ENCODE measurements at regions not wholly inside any gene's neighbourhood (a gene's known extent, or its start where the extent isn't known, plus 50 kb on each side); places are given as distances from the start of the nearest gene placed in this dataset.
"Not testable (repeated sequence)": the region's sequence is repeated elsewhere in the genome, so short reads cannot be mapped to it uniquely, and the experiment has no call there.

DNA sequence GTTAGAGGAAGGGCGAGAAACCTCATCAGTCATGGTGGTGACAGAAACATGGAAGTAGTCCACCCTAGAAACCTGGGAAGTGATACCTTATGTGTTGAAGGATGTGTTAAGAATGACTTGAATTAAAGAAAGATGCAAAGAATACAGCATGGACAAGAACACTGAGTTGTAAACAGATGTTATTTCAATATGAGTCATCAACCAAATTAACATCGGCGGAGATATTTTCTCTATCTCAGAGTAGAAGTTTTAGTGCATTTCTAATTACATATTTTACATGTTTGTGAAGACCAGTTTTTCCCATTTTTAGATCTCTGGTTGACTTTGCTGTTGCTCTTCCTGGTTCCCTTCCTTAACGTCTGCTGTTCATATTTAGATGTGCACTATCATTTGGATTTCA, 268.8 kb upstream of the TBL1XR1 start:
- no peak for ATAC-seq
- TF ChIP-seq ZNF70 (CRISPR knock-in tag; IDR thresholded peaks at IDR 0.05) (no peak), ISL1 (CRISPR knock-in tag; IDR thresholded peaks at IDR 0.05) (no peak), TOX (CRISPR knock-in tag; IDR thresholded peaks at IDR 0.05; ENCODE audit: borderline replicate concordance) (no peak), BACH2 (CRISPR knock-in tag; IDR thresholded peaks at IDR 0.05; ENCODE audit: borderline replicate concordance) (no peak)
- TF ChIP-seq, protein P1, sequence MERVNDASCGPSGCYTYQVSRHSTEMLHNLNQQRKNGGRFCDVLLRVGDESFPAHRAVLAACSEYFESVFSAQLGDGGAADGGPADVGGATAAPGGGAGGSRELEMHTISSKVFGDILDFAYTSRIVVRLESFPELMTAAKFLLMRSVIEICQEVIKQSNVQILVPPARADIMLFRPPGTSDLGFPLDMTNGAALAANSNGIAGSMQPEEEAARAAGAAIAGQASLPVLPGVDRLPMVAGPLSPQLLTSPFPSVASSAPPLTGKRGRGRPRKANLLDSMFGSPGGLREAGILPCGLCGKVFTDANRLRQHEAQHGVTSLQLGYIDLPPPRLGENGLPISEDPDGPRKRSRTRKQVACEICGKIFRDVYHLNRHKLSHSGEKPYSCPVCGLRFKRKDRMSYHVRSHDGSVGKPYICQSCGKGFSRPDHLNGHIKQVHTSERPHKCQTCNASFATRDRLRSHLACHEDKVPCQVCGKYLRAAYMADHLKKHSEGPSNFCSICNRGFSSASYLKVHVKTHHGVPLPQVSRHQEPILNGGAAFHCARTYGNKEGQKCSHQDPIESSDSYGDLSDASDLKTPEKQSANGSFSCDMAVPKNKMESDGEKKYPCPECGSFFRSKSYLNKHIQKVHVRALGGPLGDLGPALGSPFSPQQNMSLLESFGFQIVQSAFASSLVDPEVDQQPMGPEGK (CRISPR knock-in tag; IDR thresholded peaks at IDR 0.05; ENCODE audit: borderline replicate concordance) = no peak
- TF ChIP-seq, protein P2, sequence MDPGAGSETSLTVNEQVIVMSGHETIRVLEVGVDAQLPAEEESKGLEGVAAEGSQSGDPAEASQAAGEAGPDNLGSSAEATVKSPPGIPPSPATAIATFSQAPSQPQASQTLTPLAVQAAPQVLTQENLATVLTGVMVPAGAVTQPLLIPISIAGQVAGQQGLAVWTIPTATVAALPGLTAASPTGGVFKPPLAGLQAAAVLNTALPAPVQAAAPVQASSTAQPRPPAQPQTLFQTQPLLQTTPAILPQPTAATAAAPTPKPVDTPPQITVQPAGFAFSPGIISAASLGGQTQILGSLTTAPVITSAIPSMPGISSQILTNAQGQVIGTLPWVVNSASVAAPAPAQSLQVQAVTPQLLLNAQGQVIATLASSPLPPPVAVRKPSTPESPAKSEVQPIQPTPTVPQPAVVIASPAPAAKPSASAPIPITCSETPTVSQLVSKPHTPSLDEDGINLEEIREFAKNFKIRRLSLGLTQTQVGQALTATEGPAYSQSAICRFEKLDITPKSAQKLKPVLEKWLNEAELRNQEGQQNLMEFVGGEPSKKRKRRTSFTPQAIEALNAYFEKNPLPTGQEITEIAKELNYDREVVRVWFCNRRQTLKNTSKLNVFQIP (CRISPR knock-in tag; IDR thresholded peaks at IDR 0.05; ENCODE audit: borderline replicate concordance, low read depth) = no peak

GRCh38 chr3:177466622-177467021, 269.3 kb upstream of the TBL1XR1 start:
- ATAC-seq = not testable (repeated sequence)

- ATAC-seq = no peak
- no peak for TF ChIP-seq ZFP3 (CRISPR knock-in tag; IDR thresholded peaks at IDR 0.05)
- TF ChIP-seq GLIS3 (CRISPR knock-in tag; IDR thresholded peaks at IDR 0.05) = no peak
- TF ChIP-seq, protein P2 (CRISPR knock-in tag; IDR thresholded peaks at IDR 0.05; ENCODE audit: borderline replicate concordance, low read depth) = no peak
- TF ChIP-seq, protein P3, sequence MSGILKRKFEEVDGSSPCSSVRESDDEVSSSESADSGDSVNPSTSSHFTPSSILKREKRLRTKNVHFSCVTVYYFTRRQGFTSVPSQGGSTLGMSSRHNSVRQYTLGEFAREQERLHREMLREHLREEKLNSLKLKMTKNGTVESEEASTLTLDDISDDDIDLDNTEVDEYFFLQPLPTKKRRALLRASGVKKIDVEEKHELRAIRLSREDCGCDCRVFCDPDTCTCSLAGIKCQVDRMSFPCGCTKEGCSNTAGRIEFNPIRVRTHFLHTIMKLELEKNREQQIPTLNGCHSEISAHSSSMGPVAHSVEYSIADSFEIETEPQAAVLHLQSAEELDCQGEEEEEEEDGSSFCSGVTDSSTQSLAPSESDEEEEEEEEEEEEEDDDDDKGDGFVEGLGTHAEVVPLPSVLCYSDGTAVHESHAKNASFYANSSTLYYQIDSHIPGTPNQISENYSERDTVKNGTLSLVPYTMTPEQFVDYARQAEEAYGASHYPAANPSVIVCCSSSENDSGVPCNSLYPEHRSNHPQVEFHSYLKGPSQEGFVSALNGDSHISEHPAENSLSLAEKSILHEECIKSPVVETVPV (CRISPR knock-in tag; IDR thresholded peaks at IDR 0.05) = no peak
- TF ChIP-seq OSR1 (CRISPR knock-in tag; IDR thresholded peaks at IDR 0.05) = no peak
- TF ChIP-seq ZFP30 (CRISPR knock-in tag; IDR thresholded peaks at IDR 0.05) = no peak
- TF ChIP-seq TCF4 (CRISPR knock-in tag; IDR thresholded peaks at IDR 0.05; ENCODE audit: borderline replicate concordance) = no peak
- no peak for TF ChIP-seq CSDC2 (CRISPR knock-in tag; IDR thresholded peaks at IDR 0.05)
- no peak for TF ChIP-seq PPARA (CRISPR knock-in tag; IDR thresholded peaks at IDR 0.05; ENCODE audit: borderline replicate concordance)
- TF ChIP-seq, protein P4, sequence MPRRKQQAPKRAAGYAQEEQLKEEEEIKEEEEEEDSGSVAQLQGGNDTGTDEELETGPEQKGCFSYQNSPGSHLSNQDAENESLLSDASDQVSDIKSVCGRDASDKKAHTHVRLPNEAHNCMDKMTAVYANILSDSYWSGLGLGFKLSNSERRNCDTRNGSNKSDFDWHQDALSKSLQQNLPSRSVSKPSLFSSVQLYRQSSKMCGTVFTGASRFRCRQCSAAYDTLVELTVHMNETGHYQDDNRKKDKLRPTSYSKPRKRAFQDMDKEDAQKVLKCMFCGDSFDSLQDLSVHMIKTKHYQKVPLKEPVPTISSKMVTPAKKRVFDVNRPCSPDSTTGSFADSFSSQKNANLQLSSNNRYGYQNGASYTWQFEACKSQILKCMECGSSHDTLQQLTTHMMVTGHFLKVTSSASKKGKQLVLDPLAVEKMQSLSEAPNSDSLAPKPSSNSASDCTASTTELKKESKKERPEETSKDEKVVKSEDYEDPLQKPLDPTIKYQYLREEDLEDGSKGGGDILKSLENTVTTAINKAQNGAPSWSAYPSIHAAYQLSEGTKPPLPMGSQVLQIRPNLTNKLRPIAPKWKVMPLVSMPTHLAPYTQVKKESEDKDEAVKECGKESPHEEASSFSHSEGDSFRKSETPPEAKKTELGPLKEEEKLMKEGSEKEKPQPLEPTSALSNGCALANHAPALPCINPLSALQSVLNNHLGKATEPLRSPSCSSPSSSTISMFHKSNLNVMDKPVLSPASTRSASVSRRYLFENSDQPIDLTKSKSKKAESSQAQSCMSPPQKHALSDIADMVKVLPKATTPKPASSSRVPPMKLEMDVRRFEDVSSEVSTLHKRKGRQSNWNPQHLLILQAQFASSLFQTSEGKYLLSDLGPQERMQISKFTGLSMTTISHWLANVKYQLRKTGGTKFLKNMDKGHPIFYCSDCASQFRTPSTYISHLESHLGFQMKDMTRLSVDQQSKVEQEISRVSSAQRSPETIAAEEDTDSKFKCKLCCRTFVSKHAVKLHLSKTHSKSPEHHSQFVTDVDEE (CRISPR knock-in tag; IDR thresholded peaks at IDR 0.05) = no peak
- TF ChIP-seq, protein P5, sequence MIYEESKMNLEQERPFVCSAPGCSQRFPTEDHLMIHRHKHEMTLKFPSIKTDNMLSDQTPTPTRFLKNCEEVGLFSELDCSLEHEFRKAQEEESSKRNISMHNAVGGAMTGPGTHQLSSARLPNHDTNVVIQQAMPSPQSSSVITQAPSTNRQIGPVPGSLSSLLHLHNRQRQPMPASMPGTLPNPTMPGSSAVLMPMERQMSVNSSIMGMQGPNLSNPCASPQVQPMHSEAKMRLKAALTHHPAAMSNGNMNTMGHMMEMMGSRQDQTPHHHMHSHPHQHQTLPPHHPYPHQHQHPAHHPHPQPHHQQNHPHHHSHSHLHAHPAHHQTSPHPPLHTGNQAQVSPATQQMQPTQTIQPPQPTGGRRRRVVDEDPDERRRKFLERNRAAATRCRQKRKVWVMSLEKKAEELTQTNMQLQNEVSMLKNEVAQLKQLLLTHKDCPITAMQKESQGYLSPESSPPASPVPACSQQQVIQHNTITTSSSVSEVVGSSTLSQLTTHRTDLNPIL (CRISPR knock-in tag; IDR thresholded peaks at IDR 0.05; ENCODE audit: low read depth) = no peak
- no peak for TF ChIP-seq SNAI2 (CRISPR knock-in tag; IDR thresholded peaks at IDR 0.05)
- TF ChIP-seq RARB (CRISPR knock-in tag; IDR thresholded peaks at IDR 0.05) = no peak
- no peak for TF ChIP-seq ZNF8 (CRISPR knock-in tag; IDR thresholded peaks at IDR 0.05)
- TF ChIP-seq BACH2 (CRISPR knock-in tag; IDR thresholded peaks at IDR 0.05; ENCODE audit: borderline replicate concordance) = no peak
- TF ChIP-seq ISL1 (CRISPR knock-in tag; IDR thresholded peaks at IDR 0.05) = no peak
- no peak for TF ChIP-seq TOX (CRISPR knock-in tag; IDR thresholded peaks at IDR 0.05; ENCODE audit: borderline replicate concordance)
- no peak for TF ChIP-seq ZNF70 (CRISPR knock-in tag; IDR thresholded peaks at IDR 0.05)
- TF ChIP-seq, protein P1 (CRISPR knock-in tag; IDR thresholded peaks at IDR 0.05; ENCODE audit: borderline replicate concordance) = no peak
Observed at GRCh38 chr3:177467247-177467985, 270.1 kb upstream of the TBL1XR1 start.

All from SK-N-SH treated with all-trans-retinoic acid at 6 μM for 48 hours (cell line).